Effector memory CD4-positive, alpha-beta T cell (primary cell): ENCODE measurements at regions not wholly inside any gene's neighbourhood (a gene's known extent, or its start where the extent isn't known, plus 50 kb on each side); places are given as distances from the start of the nearest gene placed in this dataset.

ENCODE experiments used
- DNase-seq, 3 donors: peaks; one replicate each; pipeline ENCODE4 v3.0.0-alpha.2; 2020
- H3K27ac ChIP-seq: 2 replicates; pipeline ENCODE4 v1.7.0; 2013; ENCODE audit warnings: mild to moderate bottlenecking, low read length, moderate library complexity; ENCODE audit not compliant: insufficient read depth, poor library complexity, severe bottlenecking
- H3K27me3 ChIP-seq: replicated peaks from 2 replicates; pipeline ENCODE4 v1.7.0; 2013; ENCODE audit warnings: mild to moderate bottlenecking, low read length; ENCODE audit not compliant: insufficient read depth, control insufficient read depth, poor library complexity, severe bottlenecking
- H3K36me3 ChIP-seq: 2 replicates; pipeline ENCODE4 v1.7.0; 2013; ENCODE audit warnings: mild to moderate bottlenecking, low read length, moderate library complexity; ENCODE audit not compliant: control insufficient read depth, insufficient read depth
- H3K4me1 ChIP-seq: 2 replicates; pipeline ENCODE4 v1.7.0; 2013; ENCODE audit warnings: low read length, mild to moderate bottlenecking; ENCODE audit not compliant: control insufficient read depth, insufficient read depth, poor library complexity, severe bottlenecking
- H3K4me3 ChIP-seq: 2 replicates; pipeline ENCODE4 v1.7.0; 2013; ENCODE audit warnings: low read length, low read depth, mild to moderate bottlenecking; ENCODE audit not compliant: insufficient read depth, poor library complexity, severe bottlenecking
- H3K9me3 ChIP-seq: 2 replicates; pipeline ENCODE4 v1.7.0; 2013; ENCODE audit warnings: mild to moderate bottlenecking, low read length, moderate library complexity; ENCODE audit not compliant: control insufficient read depth

- Histone ChIP-seq H3K4me3 (no peak overlapping the region), H3K36me3 (no peaks in the 10 kb centered on the region), H3K4me1 (no peaks in the 10 kb centered on the region), H3K27me3 (no peaks in the 10 kb centered on the region), H3K27ac (no peak overlapping the region), H3K9me3 (no peaks in the 10 kb centered on the region)
- DNase-seq = no peak
Observed at GRCh38 chr6:163831736-163832135, 417.2 kb downstream of the QKI start.

DNA sequence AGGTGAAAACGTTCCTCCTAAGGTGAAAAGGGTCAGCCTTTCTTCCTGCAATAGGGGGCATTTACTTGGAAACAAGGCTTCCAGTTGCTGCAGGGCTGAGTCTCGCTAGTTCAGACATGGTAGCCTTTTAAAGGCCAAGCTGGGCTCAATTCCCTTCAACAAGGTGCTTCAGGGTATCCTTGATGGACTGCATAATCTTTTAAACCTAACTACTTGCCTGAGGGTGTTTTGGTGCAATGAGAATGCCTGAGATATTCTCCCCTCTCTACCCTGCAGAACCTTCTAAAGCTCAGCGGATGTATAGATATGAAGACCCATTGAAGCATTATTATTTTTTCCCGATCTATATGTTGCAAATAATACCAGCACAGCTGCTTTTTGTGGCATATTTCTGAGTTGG lies 416.1 kb downstream of the QKI start:
- DNase-seq = no peak
- Histone ChIP-seq H3K4me3 (no peak overlapping the region), H3K4me1 (no peaks in the 10 kb centered on the region), H3K36me3 (no peaks in the 10 kb centered on the region), H3K27ac (no peak overlapping the region), H3K27me3 (no peaks in the 10 kb centered on the region), H3K9me3 (no peaks in the 10 kb centered on the region)

DNA sequence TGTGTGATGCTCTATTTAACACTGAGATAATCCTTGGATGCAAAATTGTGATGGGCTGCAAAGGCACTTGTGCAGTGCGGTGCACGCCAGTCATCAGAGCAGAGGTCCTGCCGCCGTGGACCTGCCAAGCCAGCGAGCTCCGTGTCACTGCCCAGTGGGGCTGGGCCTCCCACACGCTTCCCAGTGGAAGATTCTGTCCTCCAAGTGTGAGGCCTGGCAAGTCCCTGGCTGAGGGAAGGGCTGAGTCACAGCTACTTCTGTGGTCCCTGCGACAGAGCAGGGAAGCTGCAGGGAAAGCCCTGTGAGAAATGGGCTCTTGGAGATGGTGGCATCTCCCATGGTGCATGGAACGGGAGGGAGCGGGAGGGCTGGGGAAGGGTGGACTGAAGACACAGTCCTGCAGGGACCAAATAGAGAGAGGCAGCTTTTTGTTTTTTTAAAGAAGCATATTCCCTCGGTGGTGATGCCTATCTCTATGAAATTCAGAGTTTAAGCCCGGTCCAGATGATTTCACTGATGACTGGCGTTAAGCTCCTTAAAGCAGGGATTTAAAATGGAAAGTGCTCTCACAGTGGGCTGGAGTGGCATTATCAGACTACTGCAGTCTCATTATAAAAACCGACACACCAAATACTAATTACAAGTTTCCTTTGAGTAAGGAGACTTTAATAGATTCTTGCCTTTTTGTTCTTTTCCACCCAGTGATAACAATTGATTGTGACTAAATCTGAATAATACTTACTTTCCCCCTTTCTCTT lies 413.7 kb downstream of the QKI start:
- H3K9me3 ChIP-seq = no peaks in the 10 kb centered on the region
- H3K27me3 ChIP-seq = no peaks in the 10 kb centered on the region
- no peaks in the 10 kb centered on the region for H3K4me1 ChIP-seq
- no peak overlapping the region for H3K27ac ChIP-seq
- H3K36me3 ChIP-seq = no peaks in the 10 kb centered on the region
- no peak for DNase-seq
- H3K4me3 ChIP-seq = no peak overlapping the region

DNA sequence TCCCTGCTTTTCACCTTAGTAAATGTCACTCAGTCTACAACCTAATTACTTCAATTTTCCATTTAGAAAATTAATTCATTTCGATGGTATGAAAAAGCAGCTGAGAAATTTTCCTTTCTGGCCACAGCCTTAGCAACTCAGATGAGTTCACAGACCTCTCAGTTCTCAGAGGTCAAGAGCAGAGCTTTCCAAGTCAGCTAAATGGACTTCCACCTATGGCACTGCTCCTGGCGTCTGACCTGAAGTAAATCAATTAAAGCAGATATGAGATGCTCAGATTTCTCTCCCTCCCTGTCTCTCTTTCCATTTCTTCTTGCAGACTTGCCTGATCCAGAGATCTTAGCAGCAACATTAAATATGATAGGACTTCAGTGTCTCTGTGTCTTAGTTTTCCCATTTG lies 412.6 kb downstream of the QKI start:
- no peak for DNase-seq
- Histone ChIP-seq H3K27ac (no peak overlapping the region), H3K27me3 (no peaks in the 10 kb centered on the region), H3K4me3 (no peak overlapping the region), H3K9me3 (no peaks in the 10 kb centered on the region), H3K4me1 (no peaks in the 10 kb centered on the region), H3K36me3 (no peaks in the 10 kb centered on the region)

- DNase-seq = no peak
- Histone ChIP-seq H3K27me3 (no peaks in the 10 kb centered on the region), H3K4me1 (no peaks in the 10 kb centered on the region), H3K9me3 (no peaks in the 10 kb centered on the region), H3K4me3 (no peak overlapping the region), H3K27ac (no peak overlapping the region), H3K36me3 (no peaks in the 10 kb centered on the region)
Observed at GRCh38 chr6:163826629-163827028, 412.1 kb downstream of the QKI start.

DNA sequence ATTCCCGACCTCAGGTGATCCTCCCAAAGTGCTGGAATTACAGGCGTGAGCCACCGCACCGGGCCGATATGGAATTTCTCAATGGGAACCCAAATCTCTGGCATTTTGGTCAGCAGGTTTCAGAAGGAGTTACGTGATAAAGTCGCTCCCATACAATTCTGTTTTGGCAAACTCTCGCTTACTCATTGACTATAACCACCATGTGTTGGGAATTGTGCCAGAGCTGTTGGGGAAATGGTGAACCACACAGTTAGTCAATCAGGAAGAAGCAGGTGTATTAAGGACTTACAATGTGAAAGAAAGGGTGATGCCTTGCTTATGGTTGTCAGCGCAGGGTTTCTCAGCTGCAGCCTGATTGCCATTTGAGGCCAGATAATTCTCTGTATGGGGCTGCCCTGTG lies 410.5 kb downstream of the QKI start:
- Histone ChIP-seq H3K27me3 (no peaks in the 10 kb centered on the region), H3K4me1 (no peaks in the 10 kb centered on the region), H3K27ac (no peak overlapping the region), H3K36me3 (no peaks in the 10 kb centered on the region), H3K4me3 (no peak overlapping the region), H3K9me3 (no peaks in the 10 kb centered on the region)
- DNase-seq = no peak

DNA sequence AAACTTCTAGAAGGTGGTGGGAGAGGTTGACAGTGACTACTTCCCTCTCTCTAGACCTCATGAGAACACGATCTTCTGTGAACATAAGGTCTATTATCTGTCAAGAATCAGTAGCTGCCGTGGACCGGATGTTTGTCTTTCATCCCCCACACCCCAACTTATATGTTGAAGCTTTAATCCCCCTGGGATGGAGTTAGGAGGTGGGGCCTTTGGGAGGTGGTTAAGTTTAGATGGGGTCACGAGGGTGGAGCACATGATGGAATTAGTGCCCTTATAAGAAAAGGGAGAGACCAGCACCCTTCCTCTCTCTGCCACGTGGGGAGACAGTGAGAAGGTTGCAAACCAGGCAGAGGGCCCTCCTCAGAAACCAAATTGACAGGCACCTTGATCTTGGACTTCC lies 409.1 kb downstream of the QKI start:
- H3K27ac ChIP-seq = no peak overlapping the region
- H3K4me1 ChIP-seq = no peaks in the 10 kb centered on the region
- H3K27me3 ChIP-seq = no peaks in the 10 kb centered on the region
- DNase-seq = no peak
- no peak overlapping the region for H3K4me3 ChIP-seq
- no peaks in the 10 kb centered on the region for H3K9me3 ChIP-seq
- H3K36me3 ChIP-seq = no peaks in the 10 kb centered on the region

- H3K9me3 ChIP-seq = no peaks in the 10 kb centered on the region
- DNase-seq = no peak
- no peaks in the 10 kb centered on the region for H3K4me1 ChIP-seq
- no peak overlapping the region for H3K4me3 ChIP-seq
- no peaks in the 10 kb centered on the region for H3K36me3 ChIP-seq
- H3K27ac ChIP-seq = no peak overlapping the region
- H3K27me3 ChIP-seq = no peaks in the 10 kb centered on the region
Observed at GRCh38 chr6:163820745-163821458, 406.4 kb downstream of the QKI start.

DNA sequence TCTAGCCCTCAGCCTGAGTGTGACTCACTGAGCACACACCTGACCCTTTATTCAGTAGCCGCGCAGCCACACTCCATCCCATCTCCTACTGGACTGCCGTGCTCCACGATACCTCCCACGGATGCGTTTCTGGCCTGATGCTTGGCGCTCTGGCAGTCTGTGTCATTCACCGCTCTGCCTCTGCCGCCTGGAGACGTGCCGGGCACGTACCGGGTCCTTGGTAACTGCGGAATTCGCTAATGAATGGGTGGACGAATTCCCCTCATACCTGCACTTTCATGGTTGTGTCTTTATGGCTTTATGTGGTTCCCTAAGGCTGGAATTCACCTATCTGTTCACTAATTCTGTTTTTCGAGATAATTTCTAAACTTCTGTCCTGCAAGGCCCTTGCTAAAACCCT lies 405.7 kb downstream of the QKI start:
- H3K27me3 ChIP-seq = no peaks in the 10 kb centered on the region
- no peaks in the 10 kb centered on the region for H3K36me3 ChIP-seq
- DNase-seq = no peak
- no peaks in the 10 kb centered on the region for H3K9me3 ChIP-seq
- H3K4me1 ChIP-seq = no peaks in the 10 kb centered on the region
- no peak overlapping the region for H3K4me3 ChIP-seq
- no peak overlapping the region for H3K27ac ChIP-seq

DNA sequence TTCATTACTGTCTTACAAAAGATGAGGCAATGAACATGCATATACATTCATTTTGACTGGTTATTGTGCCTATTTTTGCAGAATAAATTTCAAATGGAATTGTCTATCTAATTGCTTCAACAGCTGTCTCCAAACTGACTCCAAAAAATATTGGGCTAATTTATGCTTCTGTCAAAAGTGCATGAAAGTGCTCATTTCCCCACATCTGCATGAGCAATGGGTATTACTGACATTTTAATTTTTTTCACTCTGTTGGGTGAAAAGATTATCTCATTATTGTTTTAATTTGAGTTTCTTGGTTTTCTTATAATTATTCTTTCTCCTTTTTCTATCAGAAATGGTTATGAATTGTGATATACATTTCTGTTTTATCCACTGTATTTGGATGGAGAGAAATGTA lies 404.2 kb downstream of the QKI start:
- Histone ChIP-seq H3K4me1 (no peaks in the 10 kb centered on the region), H3K27ac (no peak overlapping the region), H3K36me3 (no peaks in the 10 kb centered on the region), H3K27me3 (no peaks in the 10 kb centered on the region), H3K9me3 (no peaks in the 10 kb centered on the region), H3K4me3 (no peak overlapping the region)
- no peak for DNase-seq
